ENCODE measurements at regions not wholly inside any gene's neighbourhood (a gene's known extent, or its start where the extent isn't known, plus 50 kb on each side); places are given as distances from the start of the nearest gene placed in this dataset.
A peak's percentile ranks its signal among the peaks of the same experiment; 100 is the strongest.

- ATAC-seq = no peak
- no peaks in the 10 kb centered on the region for H4K20me1 ChIP-seq (replicated peaks; ENCODE audit: insufficient read depth)
- Mint-ChIP-seq H3K9me3 (no peaks in the 10 kb centered on the region), H3K27me3 (ENCODE audit: insufficient read depth, low read depth, poor library complexity) (no peaks in the 10 kb centered on the region), H3K4me3 (no peak overlapping the region), H3K27ac (no peak overlapping the region; the same call in 1 of the 2 replicates), H3K36me3 (ENCODE audit: low read depth) (no peaks in the 10 kb centered on the region), H3K4me1 (peaks cover 15% of the 10 kb centered on the region)
- H3K79me2 ChIP-seq (replicated peaks; ENCODE audit: insufficient read depth) = no peaks in the 10 kb centered on the region
- H3K27ac ChIP-seq (ENCODE audit: low read depth) = no peak overlapping the region
- no peaks in the 10 kb centered on the region for H3K36me3 ChIP-seq (ENCODE audit: insufficient read depth)
- 0 out of 2 replicates have a peak, but pooled peaks cover 3% of the 10 kb centered on the region for H3K9me2 ChIP-seq (ENCODE audit: insufficient read depth)
- H2AFZ ChIP-seq = 0 out of 2 replicates have a peak overlapping the region, but pooled peaks have one; percentile 14
- TF ChIP-seq JUNB (IDR thresholded peaks at IDR 0.05; ENCODE audit: unreplicated experiment) (no peak), CREB1 (CRISPR knock-in tag; IDR thresholded peaks at IDR 0.05; ENCODE audit: low read depth) (no peak), ZNF331 (CRISPR knock-in tag; IDR thresholded peaks at IDR 0.05; ENCODE audit: low read depth) (no peak), REST (IDR thresholded peaks at IDR 0.05; ENCODE audit: unreplicated experiment) (no peak), EZH2 (IDR thresholded peaks at IDR 0.05; ENCODE audit: low read depth, unreplicated experiment) (no peak), EZH2phosphoT487 (IDR thresholded peaks at IDR 0.05; ENCODE audit: unreplicated experiment) (no peak), STAT1 (IDR thresholded peaks at IDR 0.05; ENCODE audit: unreplicated experiment) (no peak), POLR2AphosphoS5 (IDR thresholded peaks at IDR 0.05; ENCODE audit: low read depth) (no peak), ZNF114 (CRISPR knock-in tag; IDR thresholded peaks at IDR 0.05) (no peak), NANOG (IDR thresholded peaks at IDR 0.05; ENCODE audit: borderline replicate concordance) (no peak)
- TF ChIP-seq, protein P1, sequence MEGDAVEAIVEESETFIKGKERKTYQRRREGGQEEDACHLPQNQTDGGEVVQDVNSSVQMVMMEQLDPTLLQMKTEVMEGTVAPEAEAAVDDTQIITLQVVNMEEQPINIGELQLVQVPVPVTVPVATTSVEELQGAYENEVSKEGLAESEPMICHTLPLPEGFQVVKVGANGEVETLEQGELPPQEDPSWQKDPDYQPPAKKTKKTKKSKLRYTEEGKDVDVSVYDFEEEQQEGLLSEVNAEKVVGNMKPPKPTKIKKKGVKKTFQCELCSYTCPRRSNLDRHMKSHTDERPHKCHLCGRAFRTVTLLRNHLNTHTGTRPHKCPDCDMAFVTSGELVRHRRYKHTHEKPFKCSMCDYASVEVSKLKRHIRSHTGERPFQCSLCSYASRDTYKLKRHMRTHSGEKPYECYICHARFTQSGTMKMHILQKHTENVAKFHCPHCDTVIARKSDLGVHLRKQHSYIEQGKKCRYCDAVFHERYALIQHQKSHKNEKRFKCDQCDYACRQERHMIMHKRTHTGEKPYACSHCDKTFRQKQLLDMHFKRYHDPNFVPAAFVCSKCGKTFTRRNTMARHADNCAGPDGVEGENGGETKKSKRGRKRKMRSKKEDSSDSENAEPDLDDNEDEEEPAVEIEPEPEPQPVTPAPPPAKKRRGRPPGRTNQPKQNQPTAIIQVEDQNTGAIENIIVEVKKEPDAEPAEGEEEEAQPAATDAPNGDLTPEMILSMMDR (conservative IDR thresholded peaks at IDR 0.05; ENCODE audit: low read depth in 2 of 2) = no peak
- TF ChIP-seq, protein P2, sequence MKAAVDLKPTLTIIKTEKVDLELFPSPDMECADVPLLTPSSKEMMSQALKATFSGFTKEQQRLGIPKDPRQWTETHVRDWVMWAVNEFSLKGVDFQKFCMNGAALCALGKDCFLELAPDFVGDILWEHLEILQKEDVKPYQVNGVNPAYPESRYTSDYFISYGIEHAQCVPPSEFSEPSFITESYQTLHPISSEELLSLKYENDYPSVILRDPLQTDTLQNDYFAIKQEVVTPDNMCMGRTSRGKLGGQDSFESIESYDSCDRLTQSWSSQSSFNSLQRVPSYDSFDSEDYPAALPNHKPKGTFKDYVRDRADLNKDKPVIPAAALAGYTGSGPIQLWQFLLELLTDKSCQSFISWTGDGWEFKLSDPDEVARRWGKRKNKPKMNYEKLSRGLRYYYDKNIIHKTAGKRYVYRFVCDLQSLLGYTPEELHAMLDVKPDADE (IDR thresholded peaks at IDR 0.05) = no peak
- TF ChIP-seq, protein P3, sequence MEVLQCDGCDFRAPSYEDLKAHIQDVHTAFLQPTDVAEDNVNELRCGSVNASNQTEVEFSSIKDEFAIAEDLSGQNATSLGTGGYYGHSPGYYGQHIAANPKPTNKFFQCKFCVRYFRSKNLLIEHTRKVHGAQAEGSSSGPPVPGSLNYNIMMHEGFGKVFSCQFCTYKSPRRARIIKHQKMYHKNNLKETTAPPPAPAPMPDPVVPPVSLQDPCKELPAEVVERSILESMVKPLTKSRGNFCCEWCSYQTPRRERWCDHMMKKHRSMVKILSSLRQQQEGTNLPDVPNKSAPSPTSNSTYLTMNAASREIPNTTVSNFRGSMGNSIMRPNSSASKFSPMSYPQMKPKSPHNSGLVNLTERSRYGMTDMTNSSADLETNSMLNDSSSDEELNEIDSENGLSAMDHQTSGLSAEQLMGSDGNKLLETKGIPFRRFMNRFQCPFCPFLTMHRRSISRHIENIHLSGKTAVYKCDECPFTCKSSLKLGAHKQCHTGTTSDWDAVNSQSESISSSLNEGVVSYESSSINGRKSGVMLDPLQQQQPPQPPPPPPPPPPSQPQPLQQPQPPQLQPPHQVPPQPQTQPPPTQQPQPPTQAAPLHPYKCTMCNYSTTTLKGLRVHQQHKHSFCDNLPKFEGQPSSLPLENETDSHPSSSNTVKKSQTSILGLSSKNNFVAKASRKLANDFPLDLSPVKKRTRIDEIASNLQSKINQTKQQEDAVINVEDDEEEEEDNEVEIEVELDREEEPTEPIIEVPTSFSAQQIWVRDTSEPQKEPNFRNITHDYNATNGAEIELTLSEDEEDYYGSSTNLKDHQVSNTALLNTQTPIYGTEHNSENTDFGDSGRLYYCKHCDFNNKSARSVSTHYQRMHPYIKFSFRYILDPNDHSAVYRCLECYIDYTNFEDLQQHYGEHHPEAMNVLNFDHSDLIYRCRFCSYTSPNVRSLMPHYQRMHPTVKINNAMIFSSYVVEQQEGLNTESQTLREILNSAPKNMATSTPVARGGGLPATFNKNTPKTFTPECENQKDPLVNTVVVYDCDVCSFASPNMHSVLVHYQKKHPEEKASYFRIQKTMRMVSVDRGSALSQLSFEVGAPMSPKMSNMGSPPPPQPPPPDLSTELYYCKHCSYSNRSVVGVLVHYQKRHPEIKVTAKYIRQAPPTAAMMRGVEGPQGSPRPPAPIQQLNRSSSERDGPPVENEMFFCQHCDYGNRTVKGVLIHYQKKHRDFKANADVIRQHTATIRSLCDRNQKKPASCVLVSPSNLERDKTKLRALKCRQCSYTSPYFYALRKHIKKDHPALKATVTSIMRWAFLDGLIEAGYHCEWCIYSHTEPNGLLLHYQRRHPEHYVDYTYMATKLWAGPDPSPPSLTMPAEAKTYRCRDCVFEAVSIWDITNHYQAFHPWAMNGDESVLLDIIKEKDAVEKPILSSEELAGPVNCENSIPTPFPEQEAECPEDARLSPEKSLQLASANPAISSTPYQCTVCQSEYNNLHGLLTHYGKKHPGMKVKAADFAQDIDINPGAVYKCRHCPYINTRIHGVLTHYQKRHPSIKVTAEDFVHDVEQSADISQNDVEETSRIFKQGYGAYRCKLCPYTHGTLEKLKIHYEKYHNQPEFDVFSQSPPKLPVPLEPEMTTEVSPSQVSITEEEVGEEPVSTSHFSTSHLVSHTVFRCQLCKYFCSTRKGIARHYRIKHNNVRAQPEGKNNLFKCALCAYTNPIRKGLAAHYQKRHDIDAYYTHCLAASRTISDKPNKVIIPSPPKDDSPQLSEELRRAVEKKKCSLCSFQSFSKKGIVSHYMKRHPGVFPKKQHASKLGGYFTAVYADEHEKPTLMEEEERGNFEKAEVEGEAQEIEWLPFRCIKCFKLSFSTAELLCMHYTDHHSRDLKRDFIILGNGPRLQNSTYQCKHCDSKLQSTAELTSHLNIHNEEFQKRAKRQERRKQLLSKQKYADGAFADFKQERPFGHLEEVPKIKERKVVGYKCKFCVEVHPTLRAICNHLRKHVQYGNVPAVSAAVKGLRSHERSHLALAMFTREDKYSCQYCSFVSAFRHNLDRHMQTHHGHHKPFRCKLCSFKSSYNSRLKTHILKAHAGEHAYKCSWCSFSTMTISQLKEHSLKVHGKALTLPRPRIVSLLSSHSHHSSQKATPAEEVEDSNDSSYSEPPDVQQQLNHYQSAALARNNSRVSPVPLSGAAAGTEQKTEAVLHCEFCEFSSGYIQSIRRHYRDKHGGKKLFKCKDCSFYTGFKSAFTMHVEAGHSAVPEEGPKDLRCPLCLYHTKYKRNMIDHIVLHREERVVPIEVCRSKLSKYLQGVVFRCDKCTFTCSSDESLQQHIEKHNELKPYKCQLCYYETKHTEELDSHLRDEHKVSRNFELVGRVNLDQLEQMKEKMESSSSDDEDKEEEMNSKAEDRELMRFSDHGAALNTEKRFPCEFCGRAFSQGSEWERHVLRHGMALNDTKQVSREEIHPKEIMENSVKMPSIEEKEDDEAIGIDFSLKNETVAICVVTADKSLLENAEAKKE (CRISPR knock-in tag; IDR thresholded peaks at IDR 0.05) = no peak
- H3K4me1 ChIP-seq (ENCODE audit: insufficient read depth) = peaks cover 25% of the 10 kb centered on the region
- no peaks in the 10 kb centered on the region for H3F3A ChIP-seq (replicated peaks; ENCODE audit: low read depth)
- DNase-seq (ENCODE audit: low spot score) = no peak
- no peaks in the 10 kb centered on the region for H3K27me3 ChIP-seq (ENCODE audit: insufficient read depth)
- no peak overlapping the region for H3K4me2 ChIP-seq
- H3K4me3 ChIP-seq = no peak overlapping the region
These were observed 160.2 kb downstream of the HNMT start for GRCh38 chr2:138124521-138124920.

Data from GM23338 (cell line).